GM19025 (cell line): ENCODE measurements at regions not wholly inside any gene's neighbourhood (a gene's known extent, or its start where the extent isn't known, plus 50 kb on each side); places are given as distances from the start of the nearest gene placed in this dataset.
"Not testable (repeated sequence)": the region's sequence is repeated elsewhere in the genome, so short reads cannot be mapped to it uniquely, and the experiment has no call there.

Source experiments
- ATAC-seq: cut with Tn5 transposase; IDR thresholded peaks from one replicate; pipeline ENCODE4 v1.9.1; 2021; ENCODE audit warnings: mild to moderate bottlenecking, low read depth, moderate library complexity; ENCODE audit not compliant: unreplicated experiment

GRCh38 chr3:178318941-178319816, 217.1 kb upstream of the KCNMB2 start:
- no peak for ATAC-seq

DNA sequence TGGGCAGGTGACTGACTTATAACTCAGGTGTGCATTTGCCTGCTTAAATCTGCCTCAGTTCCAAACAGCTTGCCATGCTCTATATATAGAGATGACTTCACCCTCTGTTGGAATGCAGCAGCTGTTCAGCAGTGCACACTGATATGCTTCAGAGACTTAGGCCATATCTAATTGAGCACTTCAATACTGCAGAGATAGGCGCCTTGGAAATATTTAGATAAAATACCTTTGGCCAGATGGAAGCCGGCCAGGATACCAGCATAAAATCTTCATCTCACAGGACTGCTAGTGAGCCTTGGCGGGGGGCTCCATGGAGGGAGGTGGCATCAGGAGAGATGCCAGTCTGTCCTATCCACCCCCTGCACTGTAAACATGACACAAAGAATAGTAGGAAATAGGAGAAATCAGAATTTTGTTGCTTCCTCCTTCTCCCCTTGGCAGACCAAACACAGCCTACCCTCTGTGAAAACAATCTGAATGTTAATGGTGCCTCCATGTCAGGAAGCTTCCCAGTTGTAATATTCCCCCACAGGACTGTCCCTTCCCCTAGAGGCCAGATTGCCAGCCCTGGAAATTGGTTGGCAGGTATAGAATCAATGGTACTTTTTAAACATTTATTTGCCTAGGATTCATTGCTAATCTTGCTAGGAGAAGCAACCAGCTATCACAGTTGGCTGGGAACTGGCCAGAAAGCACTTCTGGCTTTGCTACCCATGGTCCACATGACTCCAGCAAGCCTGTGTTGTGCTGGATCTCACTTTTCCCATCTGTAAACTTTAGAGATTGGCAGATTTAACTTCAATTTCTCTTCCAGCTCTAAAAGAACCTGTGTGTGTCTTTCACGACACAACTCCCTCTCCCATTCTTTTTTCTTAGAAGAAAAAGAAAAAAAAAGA, 215.5 kb upstream of the KCNMB2 start:
- ATAC-seq, result no peak

DNA sequence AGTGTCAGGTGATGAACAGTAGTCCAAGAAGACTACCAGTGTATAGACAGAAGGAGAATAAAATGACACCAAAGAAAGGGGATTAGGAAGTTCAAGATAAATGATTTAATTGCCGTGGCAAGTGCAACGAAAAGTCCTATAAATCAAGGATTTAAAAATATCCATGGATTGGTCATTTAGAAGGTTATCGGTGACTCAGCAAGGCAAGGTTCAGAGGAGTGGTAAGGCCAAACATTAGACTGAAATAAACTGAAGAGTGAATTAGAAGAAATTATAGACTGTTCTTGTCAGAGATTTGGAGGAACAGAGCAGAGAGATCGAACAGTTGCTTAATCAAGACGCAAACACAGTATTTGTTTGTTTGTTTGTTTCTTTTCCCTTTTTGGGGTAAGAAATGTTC, 211.9 kb upstream of the KCNMB2 start:
- no peak for ATAC-seq

DNA sequence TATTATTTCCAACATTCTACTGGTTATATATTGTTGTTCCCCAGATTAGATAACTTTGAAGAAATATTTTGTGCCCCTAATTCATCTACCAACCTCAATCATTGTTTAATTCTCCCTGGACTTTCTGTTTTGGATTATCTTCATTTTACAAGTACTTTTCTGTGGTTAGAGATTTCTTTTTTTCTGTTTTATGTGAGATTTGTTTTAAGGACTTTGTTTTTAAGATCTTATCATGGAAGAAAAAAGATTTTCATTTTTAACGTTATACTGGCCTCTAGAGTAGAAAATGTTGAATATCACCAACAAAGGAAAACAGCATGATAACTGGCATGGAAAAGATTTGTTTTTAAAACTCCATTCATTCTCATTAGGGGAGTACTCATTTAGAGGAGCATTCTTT, 210.9 kb upstream of the KCNMB2 start:
- ATAC-seq, result no peak

DNA sequence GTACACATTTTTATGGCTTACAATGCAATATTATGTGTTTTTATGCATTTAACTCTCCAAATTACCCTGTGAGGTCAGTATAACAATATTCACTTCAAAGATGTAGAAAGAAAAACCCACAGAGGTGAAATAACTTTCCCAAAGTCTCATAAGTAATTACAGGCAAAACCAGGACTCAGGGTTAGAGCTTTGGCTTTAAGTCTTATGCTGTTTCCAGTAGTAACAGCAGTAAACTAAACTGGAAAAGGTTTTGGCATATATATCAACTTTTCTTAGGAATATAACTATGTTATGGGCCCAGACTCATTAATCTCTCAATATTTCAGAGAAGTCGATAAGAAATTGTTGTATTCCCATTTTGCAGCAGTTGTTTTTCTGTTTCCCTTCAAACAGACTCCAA, 206.3 kb upstream of the KCNMB2 start:
- ATAC-seq, result no peak

DNA sequence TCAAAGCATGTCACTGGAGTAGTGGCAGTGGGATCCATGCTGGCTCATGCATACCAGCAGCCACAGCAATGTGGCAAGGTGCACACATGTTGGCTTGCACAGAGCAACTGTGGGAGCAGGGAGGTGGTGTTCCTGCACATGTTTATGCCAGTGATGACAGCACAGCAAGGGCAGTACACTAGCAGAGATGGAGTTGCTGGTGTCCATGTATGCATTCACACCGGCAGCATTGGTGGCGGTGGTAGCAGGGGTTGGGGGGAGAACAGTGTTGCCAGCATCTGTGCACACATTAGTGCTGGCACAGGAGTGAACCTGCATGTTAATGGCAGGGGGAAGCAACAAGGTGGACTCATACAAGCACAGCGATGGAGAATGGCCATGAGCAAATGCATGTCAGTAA, 202.0 kb upstream of the KCNMB2 start:
- ATAC-seq, result no peak

DNA sequence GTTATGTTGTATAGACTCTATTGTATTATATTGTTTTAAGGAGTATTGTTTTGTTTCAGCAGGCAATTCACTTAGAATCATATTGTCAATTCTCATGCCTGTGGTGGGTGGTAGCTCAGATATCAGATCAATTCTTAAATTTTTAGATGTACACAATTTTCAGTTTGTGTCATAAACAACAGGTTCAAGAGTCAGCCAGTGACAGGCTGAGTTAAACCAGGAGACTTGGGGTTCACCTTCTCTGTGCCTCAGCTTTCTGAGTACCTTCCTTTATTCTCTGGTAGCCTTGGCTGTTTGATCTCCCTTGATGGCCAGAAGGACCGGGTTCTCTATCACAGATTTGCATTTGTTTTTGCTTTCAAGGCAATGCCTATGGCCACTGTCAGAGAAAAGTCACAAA, 199.9 kb upstream of the KCNMB2 start:
- no peak for ATAC-seq

- ATAC-seq, result no peak
Measured at GRCh38 chr3:178340506-178340905, 195.7 kb upstream of the KCNMB2 start.

DNA sequence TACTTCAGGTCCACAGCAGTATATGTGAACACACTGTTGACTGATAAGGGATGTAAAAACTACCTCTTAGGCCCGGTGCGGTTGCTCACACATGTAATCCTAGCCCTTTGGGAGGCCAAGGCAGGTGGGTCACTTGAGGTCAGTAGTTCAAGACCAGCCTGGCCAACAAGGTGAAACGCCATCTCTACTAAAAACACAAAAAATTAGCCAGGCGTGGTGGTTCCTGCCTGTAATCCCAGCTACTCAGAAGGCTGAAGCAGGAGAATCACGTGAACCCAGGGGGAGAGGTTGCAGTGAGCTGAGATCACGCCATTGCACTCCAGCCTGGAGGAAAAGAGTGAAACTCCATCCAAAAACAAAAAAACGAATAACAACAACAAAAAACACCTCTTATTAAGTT, 194.6 kb upstream of the KCNMB2 start:
- no peak for ATAC-seq

- ATAC-seq, result no peak
Measured at GRCh38 chr3:178342111-178342510, 194.1 kb upstream of the KCNMB2 start.

DNA sequence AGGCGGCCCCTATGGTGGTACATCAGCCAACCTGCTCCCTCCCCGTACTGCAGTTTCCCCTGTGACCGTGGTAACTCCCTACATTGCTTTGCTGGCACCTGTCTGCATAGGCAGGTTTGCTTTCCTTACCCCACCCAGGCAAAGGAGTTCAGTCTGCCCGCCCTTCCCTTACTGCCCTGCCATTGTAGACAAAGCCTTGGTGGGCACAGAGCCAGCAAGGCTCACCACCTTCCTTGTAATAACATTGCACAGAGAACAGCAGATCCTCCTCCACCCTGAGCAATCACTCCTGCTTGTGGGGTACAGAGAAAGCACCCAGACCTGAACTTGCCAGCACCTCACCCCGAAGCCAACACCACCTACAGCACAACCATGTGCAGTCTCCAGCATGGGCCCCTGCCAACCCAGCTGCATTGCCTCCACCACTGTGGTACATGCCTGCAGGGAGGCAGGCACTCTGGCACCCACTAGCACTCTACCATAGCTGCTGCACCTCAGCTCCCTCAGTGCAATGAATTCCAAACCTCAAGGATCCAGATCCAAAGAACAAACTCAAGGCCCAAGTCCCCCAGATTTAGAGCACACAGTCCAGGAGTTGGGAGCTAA, 192.7 kb upstream of the KCNMB2 start:
- no peak for ATAC-seq

- no peak for ATAC-seq
Measured at GRCh38 chr3:178345944-178346343, 190.3 kb upstream of the KCNMB2 start.

DNA sequence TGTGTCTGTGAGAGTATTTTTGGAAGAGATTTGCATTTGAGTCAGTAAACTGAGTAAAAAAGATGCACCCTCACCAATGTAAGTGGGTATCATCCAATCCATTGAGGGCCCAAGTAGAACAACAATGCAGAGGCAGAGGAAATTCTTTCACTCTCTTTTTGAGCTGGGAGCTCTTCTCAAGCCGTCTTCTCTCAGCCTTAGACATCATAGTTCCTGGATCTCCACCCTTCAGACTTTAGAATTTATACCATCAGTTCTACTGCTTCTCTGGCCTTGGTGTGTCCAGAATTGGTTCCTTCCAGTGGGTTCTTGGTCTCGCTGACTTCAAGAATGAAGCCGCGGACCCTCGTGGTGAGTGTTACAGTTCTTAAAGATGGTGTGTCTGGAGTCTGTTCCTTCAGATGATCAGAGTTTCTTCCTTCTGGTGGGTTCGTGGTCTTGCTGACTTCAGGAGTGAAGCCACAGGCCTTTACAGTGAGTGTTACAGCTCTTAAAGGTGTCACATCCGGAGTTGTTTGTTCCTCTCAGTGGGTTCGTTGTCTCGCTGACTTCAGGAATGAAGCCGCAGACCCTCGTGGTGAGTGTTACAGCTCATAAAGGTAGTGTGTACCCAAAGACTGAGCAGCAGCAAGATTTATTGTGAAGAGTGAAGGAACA, 187.5 kb upstream of the KCNMB2 start:
- not testable (repeated sequence) for ATAC-seq

- ATAC-seq, result not testable (repeated sequence)
Measured at GRCh38 chr3:178349218-178349596, 187.0 kb upstream of the KCNMB2 start.

DNA sequence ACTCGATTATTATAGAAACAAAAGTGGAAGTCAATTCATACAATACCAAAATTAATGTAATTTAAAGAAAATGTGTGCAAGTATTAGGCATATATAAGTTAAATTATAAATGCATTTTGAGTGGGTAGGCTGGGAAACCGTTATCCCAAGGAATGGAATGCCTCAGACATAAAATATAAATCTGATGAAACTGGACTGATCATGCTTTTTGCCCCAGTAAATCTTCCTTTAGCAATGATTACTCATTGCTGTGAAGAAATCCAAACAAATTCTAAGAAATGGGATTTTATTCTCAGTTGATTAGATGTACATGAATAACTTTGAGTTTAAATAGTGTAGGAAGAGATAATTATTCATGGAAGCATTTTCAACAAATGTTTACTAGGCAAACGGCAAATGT, 185.5 kb upstream of the KCNMB2 start:
- ATAC-seq, result no peak

DNA sequence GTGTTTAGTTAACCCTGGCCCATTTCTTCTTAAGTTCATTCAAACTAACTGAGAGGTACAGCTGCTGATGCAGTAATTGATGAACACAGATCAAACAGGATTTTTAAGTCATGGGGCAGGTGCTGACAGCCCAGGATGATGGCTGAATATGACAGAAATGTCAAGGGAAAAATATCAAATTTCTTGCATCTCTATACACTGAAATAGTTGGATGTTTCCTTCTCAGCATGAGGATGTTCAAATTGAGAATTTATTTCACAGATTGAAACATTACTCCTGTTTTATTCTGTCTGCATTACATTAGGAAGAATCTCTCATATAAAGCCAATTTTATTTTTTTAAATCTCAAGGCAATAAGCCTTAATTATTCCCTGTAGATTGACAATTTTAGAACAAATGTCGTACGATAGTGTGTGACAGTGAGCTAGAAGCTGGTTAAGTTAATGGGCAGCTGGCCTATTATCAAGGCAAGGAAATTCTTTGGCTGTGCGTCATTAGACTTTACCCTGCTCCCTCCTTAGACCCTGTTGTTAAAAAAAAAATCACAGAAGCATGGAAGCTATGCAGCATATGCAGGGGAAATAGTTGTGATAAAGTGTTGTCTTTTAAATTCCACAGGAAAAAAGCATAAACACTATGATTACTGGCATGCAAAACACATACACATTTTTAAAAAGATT, 183.8 kb upstream of the KCNMB2 start:
- ATAC-seq, result no peak

DNA sequence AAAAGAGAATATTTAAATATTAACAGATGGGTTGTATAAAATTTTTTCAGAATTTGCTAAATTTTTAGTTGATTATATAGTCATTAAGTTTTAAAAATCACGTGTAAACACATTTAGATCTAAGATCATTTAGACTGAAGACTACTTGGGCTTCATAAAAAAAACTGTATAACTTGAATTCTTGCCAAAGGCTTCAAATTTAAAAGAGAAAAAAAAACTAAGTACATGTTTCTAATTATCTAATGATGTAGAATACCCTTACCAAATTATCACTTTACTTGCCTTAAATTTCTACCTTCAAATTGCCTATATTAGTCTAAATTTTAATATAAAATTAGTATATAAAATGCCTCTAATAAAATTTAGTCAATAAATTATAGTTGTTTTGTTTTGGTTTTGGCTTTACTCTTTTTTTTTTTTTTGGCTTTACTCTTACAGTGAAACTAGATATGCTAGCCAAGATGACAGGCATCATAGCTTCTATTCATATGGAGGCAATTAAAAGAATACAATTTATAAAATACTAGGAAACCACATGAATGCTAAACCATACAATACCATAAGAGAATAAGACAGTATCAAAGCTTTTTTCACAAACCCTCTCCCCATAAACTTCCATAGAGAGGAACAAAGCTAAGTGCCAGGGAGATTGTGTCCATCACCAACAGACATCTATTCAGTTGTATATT, 183.1 kb upstream of the KCNMB2 start:
- no peak for ATAC-seq

DNA sequence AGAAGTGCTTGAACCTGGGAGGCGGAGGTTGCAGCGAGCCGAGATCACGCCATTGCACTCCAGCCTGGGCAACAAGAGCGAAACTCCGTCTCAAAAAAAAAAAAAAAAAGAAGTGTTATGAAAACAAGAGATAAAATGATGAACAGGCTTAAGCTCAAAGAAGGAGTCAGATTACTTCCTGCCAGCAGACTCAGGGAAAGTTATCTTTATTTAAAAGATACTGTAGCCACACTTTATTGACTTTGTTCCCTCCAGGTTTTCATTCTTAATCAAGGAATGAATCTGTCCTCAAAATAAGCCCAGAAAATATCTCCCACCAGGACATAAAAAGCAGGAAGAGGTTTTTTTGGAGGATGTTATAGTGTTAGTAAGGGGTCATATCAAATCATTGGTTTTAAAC, 176.5 kb upstream of the KCNMB2 start:
- no peak for ATAC-seq

DNA sequence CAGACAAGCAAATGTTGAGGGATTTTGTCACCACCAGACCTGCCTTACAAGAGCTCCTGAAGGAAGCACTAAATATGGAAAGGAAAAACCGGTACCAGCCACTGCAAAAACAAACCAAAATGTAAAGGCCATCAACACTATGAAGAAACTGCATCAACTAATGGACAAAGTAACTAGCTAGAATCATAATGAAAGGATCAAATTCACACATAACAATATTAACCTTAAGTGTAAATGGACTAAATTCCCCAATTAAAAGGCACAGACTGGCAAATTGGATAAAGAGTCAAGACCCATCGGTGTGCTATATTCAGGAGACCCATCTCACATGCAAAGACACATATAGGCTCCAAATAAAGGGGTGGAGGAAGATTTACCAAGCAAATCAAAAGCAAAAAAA, 173.2 kb upstream of the KCNMB2 start:
- not testable (repeated sequence) for ATAC-seq
